Activated CD8-positive, alpha-beta memory T cell treated with anti-CD3 and anti-CD28 coated beads for 24 hours (primary cell): ENCODE measurements at regions not wholly inside any gene's neighbourhood (a gene's known extent, or its start where the extent isn't known, plus 50 kb on each side); places are given as distances from the start of the nearest gene placed in this dataset.

ENCODE experiments used
- DNase-seq: peaks from one replicate; pipeline ENCODE4 v3.0.0-alpha.2; 2020

DNA sequence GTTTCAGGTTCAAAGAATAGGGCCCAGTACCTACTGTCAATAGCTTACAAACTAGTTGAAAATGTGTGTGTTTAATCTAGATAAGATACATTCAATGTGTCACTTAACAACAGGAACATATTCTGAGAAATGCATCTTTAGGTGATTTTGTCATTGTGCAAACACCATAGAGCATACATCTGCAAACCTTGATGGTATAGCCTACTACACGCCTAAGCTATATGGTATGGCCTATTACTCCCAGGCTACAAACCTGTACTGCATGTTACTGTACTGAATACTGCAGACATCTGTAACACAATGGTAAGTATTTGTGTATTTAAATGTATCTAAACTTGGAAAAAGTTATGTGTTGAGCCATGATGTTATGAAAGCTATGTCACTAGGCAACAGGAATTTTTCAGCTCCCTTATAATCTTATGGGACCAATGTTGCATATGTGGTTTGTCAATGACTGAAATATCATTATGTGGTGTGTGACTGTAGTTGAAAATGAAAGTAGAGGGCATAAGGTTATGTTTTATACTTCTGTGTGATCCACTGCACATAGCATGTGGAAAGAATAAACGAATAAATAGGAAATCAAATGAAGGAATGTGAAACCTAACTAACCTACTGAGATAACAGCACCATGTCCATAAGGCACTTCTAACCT is 129.0 kb upstream of the CAMK1G start:
- DNase-seq: no peak

DNA sequence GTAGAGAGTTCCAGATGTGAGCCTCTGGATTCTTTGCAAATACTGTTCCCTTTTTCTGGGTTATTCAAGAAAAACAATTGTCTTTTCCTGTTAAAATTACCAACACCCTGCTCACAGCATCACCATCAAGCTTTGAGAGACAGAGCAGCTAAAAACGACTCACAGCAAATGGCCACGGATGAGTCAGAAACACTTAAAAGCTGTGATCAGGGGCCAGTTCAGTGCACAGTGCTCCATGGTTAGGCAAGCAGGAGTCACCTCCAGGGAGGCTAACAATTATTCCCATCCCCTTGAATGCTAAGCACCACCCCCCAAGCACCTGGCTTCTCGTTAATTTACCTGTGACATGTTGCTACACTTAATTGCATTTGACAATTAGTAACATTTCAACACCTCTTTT is 128.4 kb upstream of the CAMK1G start:
- no peak for DNase-seq

DNA sequence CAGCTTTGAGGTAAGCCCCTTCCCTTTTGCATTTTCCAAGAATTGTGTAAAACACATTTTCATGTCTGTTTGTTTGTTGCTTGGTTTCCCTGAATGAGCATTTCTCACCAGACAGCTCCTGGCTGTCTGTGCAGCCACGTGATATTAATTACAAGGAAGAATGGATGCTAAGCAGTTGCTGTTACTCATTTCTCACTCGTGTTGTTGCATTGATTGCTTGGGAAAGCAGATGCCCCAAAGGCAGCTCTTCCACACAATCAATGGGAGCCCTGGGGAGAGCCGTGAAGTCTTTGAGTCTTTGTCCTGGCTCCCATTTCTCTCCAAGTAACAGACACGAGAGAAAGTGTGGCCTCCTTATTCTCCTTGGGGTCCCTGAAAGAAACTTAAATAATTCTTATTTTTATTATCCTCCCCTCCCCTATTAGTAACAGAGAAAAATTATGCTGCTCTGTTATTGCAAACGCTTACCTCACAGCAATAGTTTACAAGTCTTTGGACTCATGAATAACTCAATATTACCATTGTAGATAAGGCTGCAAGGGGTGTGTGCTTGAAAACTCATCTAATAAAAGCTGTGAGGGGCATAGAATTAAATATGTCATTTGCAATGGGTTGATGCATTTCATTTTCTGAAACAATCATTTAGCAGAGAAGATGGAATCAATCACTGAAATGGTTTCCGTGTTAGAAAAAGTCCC is 127.7 kb upstream of the CAMK1G start:
- DNase-seq: no peak

DNA sequence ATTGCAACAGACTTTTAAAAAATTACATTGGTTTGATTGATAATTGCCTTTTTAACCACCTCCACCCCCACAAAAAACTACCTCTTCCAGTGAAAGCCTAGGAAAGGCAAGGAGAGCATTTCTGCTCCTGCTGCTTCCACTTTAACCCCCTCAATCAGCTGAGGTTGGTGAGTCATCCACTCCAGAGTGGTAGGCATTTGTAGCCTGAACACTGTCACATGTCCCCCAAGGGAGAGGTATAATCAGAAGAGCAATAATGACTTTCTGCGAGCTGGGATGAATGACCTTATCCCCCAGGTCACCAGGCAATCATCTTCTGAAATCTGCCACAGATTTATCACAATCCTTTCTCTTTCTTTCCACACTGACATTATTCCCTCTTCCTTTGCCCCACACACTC is 126.6 kb upstream of the CAMK1G start:
- DNase-seq: no peak

DNA sequence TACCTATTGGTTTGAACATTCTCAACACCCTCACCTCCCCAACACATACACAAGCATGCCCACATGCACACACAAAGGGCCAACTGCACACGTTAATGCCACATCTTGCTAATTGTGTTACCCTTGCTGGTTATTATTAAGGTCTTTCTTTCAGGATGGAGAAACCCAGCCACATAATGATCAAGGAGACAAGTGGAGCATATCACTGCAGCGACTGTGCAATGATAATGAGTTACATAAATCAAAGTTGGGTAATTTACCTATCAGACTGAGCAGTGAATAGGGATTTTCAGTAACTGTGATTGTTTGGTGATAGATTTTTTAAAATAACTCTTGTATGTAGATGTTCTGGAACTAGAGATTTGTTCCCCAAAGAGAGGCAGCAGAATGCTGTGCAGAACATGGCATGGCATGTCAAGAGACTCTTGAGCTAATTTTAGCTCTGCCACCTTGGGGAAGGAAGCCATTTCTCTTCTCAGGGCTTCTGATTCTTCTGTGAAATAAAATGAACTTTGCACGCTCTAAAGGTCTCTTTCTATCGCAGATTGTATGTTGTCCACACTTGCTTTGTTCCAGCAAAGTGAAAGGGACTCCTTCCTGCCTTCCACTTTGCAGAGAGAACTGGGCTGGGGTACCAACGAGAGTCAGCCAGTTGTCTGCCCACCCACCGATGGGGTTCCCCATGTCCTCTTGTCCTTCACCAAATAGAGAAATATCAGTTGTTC is 126.0 kb upstream of the CAMK1G start:
- DNase-seq: no peak

DNA sequence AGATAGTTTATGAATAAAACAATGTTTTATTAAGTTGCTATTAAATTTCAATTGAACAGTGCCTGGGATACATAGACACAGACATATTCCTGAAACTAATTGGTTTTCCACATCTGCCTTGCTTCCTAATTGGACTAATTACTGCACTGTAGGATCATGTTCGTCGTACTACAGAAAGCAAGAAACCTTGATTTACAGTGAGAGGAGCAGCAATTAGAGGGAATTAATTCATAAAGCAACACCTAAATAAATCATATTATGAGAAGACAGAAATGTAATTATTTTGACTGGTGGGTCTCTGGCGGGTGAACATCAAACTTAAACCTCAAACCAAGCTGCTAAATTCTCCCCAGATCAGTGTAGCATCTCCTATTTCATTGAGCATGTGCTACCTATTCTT is 124.6 kb upstream of the CAMK1G start:
- DNase-seq: no peak

DNA sequence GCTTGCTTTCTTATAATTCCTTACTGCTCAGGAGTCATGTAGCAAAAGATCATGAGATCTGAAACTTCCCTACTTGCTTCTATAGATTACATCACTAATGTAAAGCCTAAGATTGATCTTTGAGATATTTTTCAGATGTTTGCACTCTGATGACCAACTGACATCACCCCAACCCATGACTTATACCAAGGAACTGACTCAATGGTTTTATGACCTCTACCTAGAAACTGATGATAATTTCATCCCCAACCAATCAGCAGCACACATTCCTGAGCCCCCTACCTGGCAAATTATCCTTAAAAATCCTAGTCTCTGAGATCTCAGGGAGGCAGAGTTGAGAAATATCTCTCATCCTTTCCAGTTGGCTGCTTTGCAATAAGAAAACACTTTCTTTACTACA is 122.3 kb upstream of the CAMK1G start:
- DNase-seq: no peak

DNA sequence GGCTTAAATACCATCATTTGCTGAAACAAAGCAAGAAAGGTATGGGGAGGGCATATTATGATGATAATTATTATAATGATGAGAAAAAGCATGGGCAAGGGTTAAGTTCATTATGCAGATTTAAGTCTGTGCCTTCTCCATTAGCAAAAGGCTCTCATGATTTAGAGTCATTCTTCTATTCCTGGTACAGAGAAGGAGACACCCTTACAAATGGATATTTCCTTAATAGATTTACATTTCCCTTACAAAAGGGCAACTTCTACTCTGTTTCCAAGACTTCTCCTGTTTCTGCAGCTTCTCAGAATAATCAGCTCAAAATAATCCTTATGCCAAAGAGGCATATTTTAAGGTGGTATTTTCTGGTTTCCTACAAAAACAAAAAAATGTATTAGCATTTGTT is 121.1 kb upstream of the CAMK1G start:
- no peak for DNase-seq

DNA sequence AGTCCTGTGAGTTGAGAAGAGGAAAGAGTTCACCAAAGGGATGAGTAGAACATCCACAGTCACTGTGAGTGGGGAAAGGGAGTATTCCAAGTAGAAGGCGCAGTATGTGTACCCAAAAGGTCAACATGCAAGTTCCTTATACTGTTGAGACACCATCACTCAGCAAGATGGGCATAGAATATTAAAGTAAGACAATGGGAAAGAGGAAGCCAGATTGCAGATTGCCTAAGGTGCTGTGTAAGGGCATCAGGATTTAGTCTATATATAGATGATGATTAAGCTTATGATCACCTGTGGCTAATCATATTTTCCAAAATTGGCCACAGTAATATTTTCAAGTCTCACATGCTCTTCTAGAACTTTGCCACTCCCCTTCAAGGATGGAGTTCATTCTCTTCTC is 120.1 kb upstream of the CAMK1G start:
- DNase-seq: no peak

DNA sequence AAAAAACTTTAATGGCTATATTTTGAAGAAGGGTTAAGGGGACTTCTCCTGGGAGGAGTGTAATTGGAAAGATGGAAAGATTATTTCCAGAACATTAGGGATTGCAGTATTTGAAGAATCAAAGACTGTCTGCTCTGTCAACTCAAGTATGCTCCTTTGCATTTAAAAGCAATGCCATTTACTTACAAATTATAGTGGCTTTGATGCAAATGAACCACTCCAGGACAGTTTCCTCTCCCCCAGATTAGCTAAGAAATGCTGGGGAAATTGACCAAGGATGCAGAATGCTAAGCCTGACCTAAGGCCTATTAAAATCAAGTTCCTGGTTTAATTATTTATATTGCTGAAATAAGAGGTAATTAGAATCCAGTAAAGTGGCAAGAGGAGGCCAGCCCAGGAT is 110.5 kb upstream of the CAMK1G start:
- no peak for DNase-seq

DNA sequence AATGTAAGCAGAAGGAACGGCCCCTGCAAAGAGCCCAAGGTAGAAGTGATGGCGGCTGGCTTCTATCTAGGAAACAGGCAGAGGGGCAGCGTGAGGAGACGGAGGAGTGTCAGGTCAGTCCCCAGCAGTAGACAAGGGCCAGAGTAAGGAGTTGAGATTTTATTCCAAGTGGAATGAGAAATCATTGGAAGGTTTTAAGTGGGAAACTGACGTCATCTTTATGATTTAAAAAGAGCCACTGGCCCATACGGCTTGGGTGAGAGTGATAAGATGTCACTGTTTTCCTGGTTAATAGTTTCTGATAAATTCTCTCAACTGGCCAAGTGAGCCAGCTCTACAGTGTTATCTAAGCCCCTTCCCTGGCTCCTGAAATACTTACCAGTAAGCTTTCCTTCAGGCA is 103.2 kb upstream of the CAMK1G start:
- DNase-seq: no peak

DNA sequence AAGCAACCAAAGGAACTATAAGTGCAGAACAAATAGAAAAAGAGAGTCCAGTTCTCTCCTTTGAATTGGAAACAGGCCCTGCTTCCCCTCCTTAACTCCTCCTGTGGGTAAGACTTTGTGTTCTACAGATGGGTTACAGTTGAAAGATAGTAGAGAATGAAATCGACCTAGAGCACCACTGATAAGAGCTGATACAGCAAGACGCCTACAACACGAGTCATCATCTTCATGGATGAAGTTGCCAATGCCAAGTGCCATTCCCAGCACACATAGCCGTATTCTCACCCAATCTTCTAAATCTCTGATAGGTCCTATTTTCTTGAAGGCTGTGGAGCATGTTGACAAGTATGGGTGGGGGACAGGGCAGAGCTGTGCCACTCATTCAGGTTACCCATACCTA is 99.8 kb upstream of the CAMK1G start:
- no peak for DNase-seq

DNA sequence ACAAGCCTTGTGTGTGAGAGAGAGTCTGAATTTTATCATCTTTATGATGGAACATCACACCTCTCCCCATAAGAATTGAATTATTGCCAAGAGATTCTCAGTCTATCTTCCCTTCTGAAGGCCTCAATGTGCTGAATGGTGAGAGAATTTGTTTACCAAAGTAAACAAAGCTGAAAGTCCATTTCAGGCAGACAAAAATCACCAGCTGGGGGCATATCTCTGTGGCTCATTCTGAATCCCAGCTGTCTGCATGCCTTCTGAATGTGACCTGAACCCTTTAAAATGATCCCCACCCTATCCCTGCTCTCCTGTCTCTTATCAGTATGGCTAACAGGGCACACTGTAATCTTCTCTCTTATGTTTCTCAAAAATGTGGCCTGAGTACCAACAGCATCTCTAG is 99.1 kb upstream of the CAMK1G start:
- DNase-seq: no peak

DNA sequence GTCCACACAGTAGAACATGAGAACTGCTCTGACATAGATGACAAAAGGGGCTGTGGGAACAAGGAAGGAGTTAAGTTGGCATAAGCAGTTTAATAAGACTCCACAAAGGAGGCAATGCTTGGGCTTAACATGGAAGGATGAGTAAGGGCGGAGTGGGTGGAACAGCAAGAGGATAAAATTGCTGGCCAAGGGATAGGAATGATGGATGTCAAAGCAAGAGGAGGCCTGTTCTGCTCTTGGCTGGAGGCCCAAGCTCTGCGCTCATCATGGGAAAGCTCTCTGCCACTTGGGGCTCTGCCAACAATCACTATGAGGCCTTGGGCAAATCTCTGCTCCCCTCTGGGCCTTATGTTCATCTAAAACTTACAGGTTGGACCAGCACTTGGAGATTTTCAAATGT is 98.3 kb upstream of the CAMK1G start:
- DNase-seq: no peak

DNA sequence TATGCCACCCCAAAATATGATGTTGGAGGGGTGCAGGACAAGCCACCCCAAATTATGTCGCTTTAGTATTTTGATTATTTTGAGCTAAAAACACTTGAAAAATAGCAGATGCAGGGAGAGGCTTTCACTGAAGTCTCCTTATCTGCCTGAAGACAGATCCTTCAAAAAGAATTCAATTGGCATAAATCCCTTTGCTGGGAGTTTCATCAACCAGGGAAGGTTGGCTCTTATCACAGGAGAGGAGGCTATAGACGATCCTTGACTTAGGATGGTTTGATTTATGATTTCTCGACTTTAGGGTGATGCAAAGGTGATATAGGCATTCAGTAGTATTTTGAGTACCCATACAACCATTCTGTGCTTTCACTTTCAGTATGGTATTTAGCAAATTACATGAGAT is 97.8 kb upstream of the CAMK1G start:
- DNase-seq: no peak

DNA sequence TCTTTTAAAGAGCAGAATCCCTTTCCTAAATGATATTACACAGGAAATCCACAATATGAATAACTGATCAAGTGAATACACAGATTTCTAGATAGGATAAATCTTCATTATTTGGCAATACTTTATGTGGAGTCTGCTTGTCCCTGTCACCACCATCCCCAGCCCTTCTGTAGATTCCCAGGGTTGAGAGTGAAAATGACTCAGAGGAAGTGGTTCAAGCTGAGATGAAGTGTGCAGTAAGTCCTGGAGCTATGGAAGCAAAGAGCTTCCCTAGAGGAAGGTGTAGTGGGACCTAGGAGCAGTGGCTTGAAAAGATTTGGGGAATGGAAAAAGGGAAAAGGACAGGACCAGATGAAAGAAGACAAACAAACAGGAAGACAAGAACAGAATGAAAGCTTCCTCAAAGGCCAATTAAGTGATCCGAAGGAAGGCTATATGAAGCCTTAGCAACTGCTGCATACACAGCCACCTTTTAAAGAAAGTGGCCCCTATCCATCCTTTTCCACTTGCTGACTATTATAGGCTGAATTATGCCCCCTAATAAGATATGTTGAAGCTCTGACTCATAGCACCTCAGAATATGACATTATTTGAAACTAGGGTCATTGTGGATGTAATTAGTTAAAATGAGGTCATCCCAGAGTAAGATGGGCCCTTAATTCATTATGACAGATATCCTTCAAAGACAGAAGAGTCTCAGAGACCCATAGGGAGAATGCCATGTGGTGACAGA is 96.5 kb upstream of the CAMK1G start:
- DNase-seq: no peak

DNA sequence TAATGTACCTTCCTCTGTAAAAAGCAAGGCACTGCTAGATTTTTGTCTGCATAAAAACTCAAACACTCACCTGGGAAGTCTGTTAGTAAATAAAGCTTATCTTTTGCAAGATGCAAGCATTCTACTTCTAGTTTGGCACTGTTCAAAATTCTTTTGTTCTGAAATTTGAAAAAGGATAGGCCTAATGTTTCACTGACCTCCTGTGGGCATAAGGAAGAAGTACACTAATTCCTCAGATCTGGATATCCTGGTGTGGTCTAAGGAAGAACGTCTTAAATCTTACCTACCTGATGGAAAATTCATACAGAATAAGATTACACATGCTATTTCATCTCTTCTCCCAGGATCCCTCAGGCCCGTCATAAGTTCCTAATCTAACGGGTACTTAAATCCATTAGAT is 93.5 kb upstream of the CAMK1G start:
- DNase-seq: no peak

DNA sequence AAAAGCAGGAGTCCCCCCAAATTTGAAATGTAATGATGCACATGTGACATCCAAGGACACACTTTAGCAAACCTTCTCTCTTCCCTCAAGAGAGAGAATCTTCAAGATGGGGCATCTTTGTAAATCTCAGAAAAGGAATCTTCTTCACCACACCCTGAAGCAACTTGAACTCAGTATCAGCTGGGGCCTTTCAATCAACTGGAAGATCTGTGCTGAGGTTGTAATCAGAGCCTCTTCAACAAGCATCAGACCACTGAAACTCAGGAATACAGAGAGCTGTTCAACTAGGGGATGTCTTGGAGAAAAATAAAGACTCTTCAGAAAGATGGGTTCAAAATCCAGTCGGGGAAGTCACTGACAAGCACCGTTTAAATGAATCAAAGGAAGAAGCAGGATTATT is 92.5 kb upstream of the CAMK1G start:
- no peak for DNase-seq

DNA sequence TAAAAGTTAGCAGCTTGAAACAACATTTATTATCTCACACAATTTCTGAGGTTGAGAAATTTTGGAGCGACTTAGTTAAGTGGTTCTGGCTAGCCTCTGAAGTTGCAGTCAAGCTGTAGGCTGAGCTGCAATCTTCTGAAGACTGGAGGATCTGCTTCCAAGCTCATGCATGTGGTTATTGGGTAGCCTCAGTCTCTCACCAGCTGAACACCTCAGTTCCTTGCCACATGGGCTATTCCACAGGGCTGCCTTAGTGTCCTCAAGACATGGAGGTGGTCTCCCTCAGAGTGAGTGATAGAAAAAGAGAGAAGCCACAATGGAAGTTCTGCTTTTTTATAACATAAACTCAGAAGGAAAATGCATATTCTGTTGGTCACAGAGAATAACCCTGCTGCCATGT is 92.0 kb upstream of the CAMK1G start:
- no peak for DNase-seq

DNA sequence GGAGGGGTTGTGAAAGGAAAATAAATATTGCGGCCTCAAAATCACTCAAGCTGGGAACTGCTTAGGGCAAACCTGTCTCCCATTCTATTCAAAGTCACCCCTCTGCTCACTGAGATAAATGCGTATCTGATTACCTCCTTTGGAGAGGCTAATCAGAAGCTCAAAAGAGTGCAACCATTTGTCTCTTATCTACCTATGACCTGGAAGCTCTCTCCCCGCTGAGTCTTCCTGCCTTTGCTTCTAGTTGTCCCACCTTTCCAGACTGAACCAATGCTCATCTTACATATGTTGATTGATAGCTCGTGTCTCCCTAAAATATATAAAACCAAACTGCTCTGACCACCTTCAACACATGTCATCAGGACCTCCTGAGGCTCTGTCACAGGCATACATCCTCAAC is 91.6 kb upstream of the CAMK1G start:
- DNase-seq: no peak

DNA sequence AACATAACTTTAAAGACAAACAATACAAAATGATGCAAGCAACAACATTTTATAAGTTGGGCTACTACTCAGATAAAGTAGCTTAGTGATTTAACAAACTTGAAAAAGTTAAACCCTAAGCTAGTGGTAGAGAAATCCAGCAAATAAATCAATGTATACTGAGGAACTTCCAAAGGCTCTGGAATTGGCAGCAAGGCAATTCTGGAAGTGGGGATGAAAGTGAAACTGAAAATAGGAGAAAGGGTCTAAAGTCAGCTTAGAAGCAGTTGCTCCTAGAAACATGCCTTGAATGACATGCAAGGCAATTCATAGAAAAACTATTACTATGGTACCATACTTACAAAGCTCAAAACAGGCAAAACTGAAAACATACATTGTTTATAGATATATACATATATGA is 90.0 kb upstream of the CAMK1G start:
- no peak for DNase-seq

DNA sequence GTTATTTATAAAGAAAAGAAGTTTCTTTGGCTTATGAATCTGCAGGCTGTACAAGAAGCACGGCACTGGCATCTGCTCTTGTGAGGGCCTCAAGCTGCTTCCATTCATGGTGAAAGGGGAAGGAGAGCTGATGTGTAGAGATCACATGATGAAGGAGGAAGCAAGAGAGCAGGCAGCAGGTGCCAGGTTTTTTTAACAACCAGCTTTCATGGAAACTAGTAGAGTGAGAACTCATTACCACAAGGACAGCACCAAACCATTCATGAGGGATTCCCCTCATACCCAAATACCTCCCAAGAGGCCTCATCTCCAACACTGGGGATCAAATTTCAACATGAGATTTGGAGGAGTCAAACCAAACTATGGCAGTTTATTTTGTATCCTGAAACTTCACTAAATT is 85.8 kb upstream of the CAMK1G start:
- no peak for DNase-seq

DNA sequence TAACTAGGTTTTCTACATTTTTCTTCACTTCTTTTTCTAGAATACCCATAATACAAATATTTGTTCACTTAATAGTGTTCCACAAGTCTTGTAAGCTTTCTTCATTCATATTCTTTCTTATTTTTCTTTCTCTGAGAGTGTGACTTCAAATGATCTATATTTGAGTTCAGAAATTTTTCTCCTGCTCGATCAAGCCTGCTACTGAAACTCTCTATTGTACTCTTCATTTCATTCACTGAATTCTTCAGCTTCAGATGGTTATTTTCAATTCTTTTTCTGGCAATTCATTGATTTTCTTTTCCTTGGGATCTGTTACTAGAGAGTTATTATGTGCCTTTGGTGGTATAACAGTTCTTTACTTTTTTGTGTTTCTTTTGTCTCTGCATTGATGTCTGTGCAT is 82.5 kb upstream of the CAMK1G start:
- no peak for DNase-seq

DNA sequence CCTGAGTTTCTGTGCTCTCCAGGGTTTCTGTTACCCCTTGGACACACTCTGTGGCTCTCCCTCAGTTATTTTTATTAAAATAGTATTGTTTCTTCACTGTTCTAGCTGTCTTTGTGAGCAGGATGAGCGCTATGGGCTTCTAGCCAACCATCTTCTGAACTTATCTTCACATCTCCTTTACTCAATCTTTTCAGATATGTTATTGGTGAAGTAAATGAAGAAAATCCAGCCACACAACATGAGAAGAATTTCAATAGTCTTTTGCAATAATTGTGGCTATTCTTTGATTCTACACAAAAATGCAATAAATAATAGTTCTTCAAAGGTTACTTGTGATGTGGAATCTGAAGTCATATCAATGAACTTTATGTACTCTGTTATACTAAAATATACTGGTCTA is 80.3 kb upstream of the CAMK1G start:
- DNase-seq: no peak
